Right lobe of liver (tissue), 6 donors: ENCODE measurements at regions not wholly inside any gene's neighbourhood (a gene's known extent, or its start where the extent isn't known, plus 50 kb on each side); places are given as distances from the start of the nearest gene placed in this dataset.

Source experiments
- ATAC-seq, 4 donors: fragments of 200-7000 bp; cut with Tn5 transposase; one replicate each; pipeline ENCODE4 v1.9.1; 2020; ENCODE audit warnings: mild to moderate bottlenecking in 4 of 4, moderate library complexity in 4 of 4
- DNase-seq, 3 donors: peaks; one replicate each; pipeline ENCODE4 v3.0.0-alpha.2; 2020
- H3K27ac ChIP-seq, 3 donors: fragments of 200-600 bp; one replicate each; pipeline ENCODE4 v1.8.0; 2022
- H3K27me3 ChIP-seq, 2 donors: fragments of 200-600 bp; one replicate each; pipeline ENCODE4 v1.8.0; 2022
- H3K36me3 ChIP-seq, 4 donors: fragments of 200-600 bp; sonication (generic) in 1 of 4; one replicate each; pipeline versions ENCODE4 v1.5.1 to v1.8.0; 2017 to 2022; ENCODE audit warnings: control low read depth in 1 of 4
- H3K4me1 ChIP-seq, 4 donors: fragments of 200-600 bp; sonication (generic) in 1 of 4; one replicate each; pipeline versions ENCODE4 v1.5.1 to v1.8.0; 2017 to 2022; ENCODE audit warnings: control low read depth in 1 of 4
- H3K4me3 ChIP-seq, 3 donors: fragments of 200-600 bp; one replicate each; pipeline ENCODE4 v1.8.0; 2022
- H3K9me3 ChIP-seq, 4 donors: fragments of 200-600 bp; sonication (generic) in 1 of 4; one replicate each; pipeline versions ENCODE4 v1.5.1 to v1.8.0; 2017 to 2022; ENCODE audit warnings: control low read depth in 1 of 4
- CTCF ChIP-seq, 4 donors: fragments of 200-600 bp in 3 of 4; fragments of 450-650 bp in 1 of 4; IDR thresholded peaks; one replicate each; pipeline versions ENCODE4 v1.5.1 to v1.8.0; 2016 to 2022; ENCODE audit warnings: antibody characterized with exemption in 4 of 4, mild to moderate bottlenecking in 2 of 4
- POLR2A ChIP-seq: fragments of 450-650 bp; IDR thresholded peaks from one replicate; pipeline ENCODE4 v1.6.1; 2017; ENCODE audit warnings: antibody characterized with exemption, mild to moderate bottlenecking
- WGBS: methylation state at CpG from one replicate; pipeline ENCODE4 v1.1.6; 2018; ENCODE audit warnings: low coverage, low lambda C conversion rate; ENCODE audit not compliant: insufficient coverage; ENCODE audit errors: missing lambda C conversion rate; 5-methylcytosine and 5-hydroxymethylcytosine counted together
- intact Hi-C, 2 donors: fragments of 100-400 bp; cut with DNase I; formaldehyde crosslinking; loops; one replicate each; pipeline versions ENCODE4 v1.11.2 to v1.14.1; 2022
- donor health status: DM: no; HTN: yes; CAD: no.
- donor health status: DM: no; HTN: no; CAD: no.
- donor health status: DM: no; HTN: no; CAD: no.
- donor health status: DM: no; HTN: yes; CAD: no.
- donor health status: DM: no; HTN: yes; CAD: no.

GRCh38 chr20:11718474-11719094 lies 199.1 kb upstream of the BTBD3 start:
- ATAC-seq (no peak), DNase-seq (no peak)
- Histone ChIP-seq H3K27ac (no peak overlapping the region), H3K4me3 (no peak overlapping the region), H3K27me3 (no peaks in the 10 kb centered on the region), H3K36me3 (no peaks in the 10 kb centered on the region), H3K4me1 (no peaks in the 10 kb centered on the region), H3K9me3 (no peaks in the 10 kb centered on the region)
- intact Hi-C loops: no loop called here
- 67% methylated on average over 1 of the region's 1 CpG for WGBS
- TF ChIP-seq POLR2A: no peak
- TF ChIP-seq CTCF (IDR thresholded peaks at IDR 0.05): no peak

GRCh38 chr20:11719153-11719552 lies 198.5 kb upstream of the BTBD3 start:
- H3K4me3 ChIP-seq: no peak overlapping the region
- H3K36me3 ChIP-seq: no peaks in the 10 kb centered on the region
- no peak overlapping the region for H3K27ac ChIP-seq
- no peaks in the 10 kb centered on the region for H3K4me1 ChIP-seq
- WGBS: 73% methylated on average over 4 of the region's 4 CpGs
- intact Hi-C loops: no loop called here
- no peaks in the 10 kb centered on the region for H3K27me3 ChIP-seq
- no peak for DNase-seq
- H3K9me3 ChIP-seq: no peaks in the 10 kb centered on the region
- ATAC-seq: no peak
- TF ChIP-seq CTCF (IDR thresholded peaks at IDR 0.05): no peak
- TF ChIP-seq POLR2A: no peak

GRCh38 chr20:11721411-11721810 lies 196.3 kb upstream of the BTBD3 start:
- Histone ChIP-seq H3K4me1 (no peaks in the 10 kb centered on the region), H3K36me3 (no peaks in the 10 kb centered on the region), H3K27ac (no peak overlapping the region), H3K9me3 (no peaks in the 10 kb centered on the region), H3K4me3 (no peak overlapping the region), H3K27me3 (no peaks in the 10 kb centered on the region)
- no peak for TF ChIP-seq CTCF (IDR thresholded peaks at IDR 0.05)
- TF ChIP-seq POLR2A: no peak
- DNase-seq: no peak
- ATAC-seq: no peak
- intact Hi-C loops: no loop called here
- 65% methylated on average over 2 of the region's 2 CpGs for WGBS

GRCh38 chr20:11724097-11724496 lies 193.6 kb upstream of the BTBD3 start:
- Histone ChIP-seq H3K27me3 (no peaks in the 10 kb centered on the region), H3K9me3 (no peaks in the 10 kb centered on the region), H3K36me3 (no peaks in the 10 kb centered on the region), H3K4me1 (no peaks in the 10 kb centered on the region), H3K4me3 (no peak overlapping the region), H3K27ac (no peak overlapping the region)
- TF ChIP-seq POLR2A (no peak), CTCF (IDR thresholded peaks at IDR 0.05) (no peak)
- WGBS: 47% methylated on average over 3 of the region's 3 CpGs
- DNase-seq: no peak
- no peak for ATAC-seq
- intact Hi-C loops: no loop called here

- no peaks in the 10 kb centered on the region for H3K9me3 ChIP-seq
- no peaks in the 10 kb centered on the region for H3K4me1 ChIP-seq
- H3K27ac ChIP-seq: no peak overlapping the region
- no peaks in the 10 kb centered on the region for H3K27me3 ChIP-seq
- TF ChIP-seq CTCF (IDR thresholded peaks at IDR 0.05) (no peak), POLR2A (no peak)
- no peaks in the 10 kb centered on the region for H3K36me3 ChIP-seq
- H3K4me3 ChIP-seq: no peak overlapping the region
- ATAC-seq (no peak), DNase-seq (no peak)
- intact Hi-C loops: no loop called here
- WGBS: 17% methylated on average over 2 of the region's 3 CpGs
Measured at GRCh38 chr20:11726026-11726425, 191.7 kb upstream of the BTBD3 start.
